ENCODE measurements at regions not wholly inside any gene's neighbourhood (a gene's known extent, or its start where the extent isn't known, plus 50 kb on each side); places are given as distances from the start of the nearest gene placed in this dataset.
"Not testable (repeated sequence)": the region's sequence is repeated elsewhere in the genome, so short reads cannot be mapped to it uniquely, and the experiment has no call there.

GRCh38 chr5:60445427-60445826 lies 254.5 kb downstream of the DEPDC1B start:
- no peak for DNase-seq (ENCODE audit: low read depth, low spot score)

- no peak for DNase-seq (ENCODE audit: low read depth, low spot score)
Measured at GRCh38 chr5:60444661-60445360, 255.2 kb downstream of the DEPDC1B start.

- no peak for DNase-seq (ENCODE audit: low read depth, low spot score)
Measured at GRCh38 chr5:60439552-60439951, 260.4 kb downstream of the DEPDC1B start.

GRCh38 chr5:60437308-60437707 lies 262.7 kb downstream of the DEPDC1B start:
- no peak for DNase-seq (ENCODE audit: low read depth, low spot score)

GRCh38 chr5:60436518-60436917 lies 263.4 kb downstream of the DEPDC1B start:
- no peak for DNase-seq (ENCODE audit: low read depth, low spot score)

GRCh38 chr5:60435808-60436207 lies 264.2 kb downstream of the DEPDC1B start:
- DNase-seq (ENCODE audit: low read depth, low spot score) = no peak

- not testable (repeated sequence) for DNase-seq (ENCODE audit: low read depth, low spot score)
Measured at GRCh38 chr5:60426189-60426588, 273.8 kb downstream of the DEPDC1B start.

- not testable (repeated sequence) for DNase-seq (ENCODE audit: low read depth, low spot score)
Measured at GRCh38 chr5:60420773-60421172, 279.2 kb downstream of the DEPDC1B start.

- no peak for DNase-seq (ENCODE audit: low read depth, low spot score)
Measured at GRCh38 chr5:60417500-60418181, 282.3 kb downstream of the DEPDC1B start.

GRCh38 chr5:60415443-60415842 lies 284.5 kb downstream of the DEPDC1B start:
- no peak for DNase-seq (ENCODE audit: low read depth, low spot score)

GRCh38 chr5:60410427-60410826 lies 289.5 kb downstream of the DEPDC1B start:
- DNase-seq (ENCODE audit: low read depth, low spot score) = no peak

GRCh38 chr5:60404171-60404570 lies 295.8 kb downstream of the DEPDC1B start:
- DNase-seq (ENCODE audit: low read depth, low spot score) = peak; percentile 22

- no peak for DNase-seq (ENCODE audit: low read depth, low spot score)
Measured at GRCh38 chr5:60403343-60404006, 296.5 kb downstream of the DEPDC1B start.

GRCh38 chr5:60402161-60402785 lies 297.7 kb downstream of the DEPDC1B start:
- DNase-seq (ENCODE audit: low read depth, low spot score) = no peak

GRCh38 chr5:60401526-60401925 lies 298.4 kb downstream of the DEPDC1B start:
- no peak for DNase-seq (ENCODE audit: low read depth, low spot score)

GRCh38 chr5:60399507-60399906 lies 300.5 kb downstream of the DEPDC1B start:
- DNase-seq (ENCODE audit: low read depth, low spot score) = no peak

- no peak for DNase-seq (ENCODE audit: low read depth, low spot score)
Measured at GRCh38 chr5:60395712-60396329, 304.1 kb downstream of the DEPDC1B start.

- DNase-seq (ENCODE audit: low read depth, low spot score) = no peak
Measured at GRCh38 chr5:60387051-60387440, 312.9 kb downstream of the DEPDC1B start.

- no peak for DNase-seq (ENCODE audit: low read depth, low spot score)
Measured at GRCh38 chr5:60386436-60387050, 313.4 kb downstream of the DEPDC1B start.

- peak; percentile 49 for DNase-seq (ENCODE audit: low read depth, low spot score)
Measured at GRCh38 chr5:60382716-60383115, 317.2 kb downstream of the DEPDC1B start.

GRCh38 chr5:60379907-60380306 lies 320.1 kb downstream of the DEPDC1B start:
- DNase-seq (ENCODE audit: low read depth, low spot score) = no peak
